Activated naive CD4-positive, alpha-beta T cell (primary cell): ENCODE measurements at regions not wholly inside any gene's neighbourhood (a gene's known extent, or its start where the extent isn't known, plus 50 kb on each side); places are given as distances from the start of the nearest gene placed in this dataset.

Source experiments
- DNase-seq, 4 experiments: peaks; one replicate each; lab custom pipeline; 2025; lab: John Stamatoyannopoulos, UW

GRCh38 chr9:107064378-107064777, 201.4 kb downstream of the ZNF462 start:
- no peak for DNase-seq

- DNase-seq = no peak
Observed at GRCh38 chr9:107065549-107065948, 202.6 kb downstream of the ZNF462 start.

GRCh38 chr9:107067739-107068416, 204.9 kb downstream of the ZNF462 start:
- no peak for DNase-seq

GRCh38 chr9:107068581-107068980, 205.6 kb downstream of the ZNF462 start:
- DNase-seq = no peak

GRCh38 chr9:107070586-107070985, 207.6 kb downstream of the ZNF462 start:
- DNase-seq = no peak

- DNase-seq = no peak
Observed at GRCh38 chr9:107078061-107078460, 205.0 kb upstream of the RAD23B start.

GRCh38 chr9:107079589-107079988, 203.5 kb upstream of the RAD23B start:
- no peak for DNase-seq

- no peak for DNase-seq
Observed at GRCh38 chr9:107080130-107080529, 202.9 kb upstream of the RAD23B start.

- no peak for DNase-seq
Observed at GRCh38 chr9:107086460-107086859, 196.6 kb upstream of the RAD23B start.

GRCh38 chr9:107087222-107087621, 195.9 kb upstream of the RAD23B start:
- DNase-seq = no peak

GRCh38 chr9:107090218-107090617, 192.9 kb upstream of the RAD23B start:
- no peak for DNase-seq

GRCh38 chr9:107093365-107094060, 189.6 kb upstream of the RAD23B start:
- no peak for DNase-seq

- DNase-seq = no peak
Observed at GRCh38 chr9:107094370-107094769, 188.7 kb upstream of the RAD23B start.

GRCh38 chr9:107100591-107100990, 182.5 kb upstream of the RAD23B start:
- no peak for DNase-seq

- no peak for DNase-seq
Observed at GRCh38 chr9:107102011-107102410, 181.1 kb upstream of the RAD23B start.

GRCh38 chr9:107103621-107104020, 179.5 kb upstream of the RAD23B start:
- DNase-seq = no peak

- DNase-seq = no peak
Observed at GRCh38 chr9:107105784-107106183, 177.3 kb upstream of the RAD23B start.

GRCh38 chr9:107106416-107106815, 176.7 kb upstream of the RAD23B start:
- DNase-seq = no peak

GRCh38 chr9:107108342-107109130, 174.5 kb upstream of the RAD23B start:
- no peak for DNase-seq

- no peak for DNase-seq
Observed at GRCh38 chr9:107109324-107109723, 173.8 kb upstream of the RAD23B start.

- DNase-seq = no peak
Observed at GRCh38 chr9:107110153-107110552, 172.9 kb upstream of the RAD23B start.

GRCh38 chr9:107112707-107113243, 170.3 kb upstream of the RAD23B start:
- no peak for DNase-seq
